ENCODE measurements at regions not wholly inside any gene's neighbourhood (a gene's known extent, or its start where the extent isn't known, plus 50 kb on each side); places are given as distances from the start of the nearest gene placed in this dataset.

DNA sequence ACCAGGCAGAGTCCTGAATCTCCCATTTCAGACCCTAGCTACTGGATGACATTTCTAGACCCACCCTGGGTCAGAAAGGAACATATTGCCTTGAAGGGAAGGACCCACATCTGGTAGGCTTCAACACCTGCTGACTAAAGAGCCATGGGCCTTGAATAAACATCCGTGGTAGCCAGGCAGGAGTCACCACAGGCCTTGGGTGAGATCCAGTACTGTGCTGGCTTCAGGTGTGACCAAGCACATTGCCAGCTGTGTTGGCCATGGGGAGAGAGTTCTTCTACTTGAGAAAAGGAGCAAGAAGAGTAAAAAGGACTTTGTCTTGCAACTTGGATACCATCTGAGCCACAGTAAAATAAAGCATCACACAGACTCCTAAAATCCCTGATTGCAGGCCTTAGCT, 332.6 kb downstream of the SLC16A7 start:
- DNase-seq (ENCODE audit: low read depth, low spot score), result no peak

DNA sequence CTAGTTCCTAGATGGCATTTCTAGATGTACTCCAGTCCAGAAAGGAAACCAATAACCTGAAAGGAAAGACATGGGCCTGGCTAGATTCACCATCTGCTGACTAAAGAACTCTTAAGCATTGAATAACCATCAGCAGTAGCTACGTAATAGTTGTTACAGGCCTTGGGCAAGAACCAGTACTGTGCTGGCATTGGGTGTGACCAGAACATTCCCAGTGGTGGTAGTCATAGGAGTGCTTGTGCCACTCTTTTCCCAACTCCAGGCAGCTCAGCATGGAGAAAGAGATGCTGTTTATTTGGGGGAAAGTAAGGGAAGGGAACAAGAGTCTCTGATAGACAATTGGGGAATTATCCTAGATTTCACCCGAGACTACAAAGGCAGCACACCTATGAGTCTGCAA, 333.3 kb downstream of the SLC16A7 start:
- DNase-seq (ENCODE audit: low read depth, low spot score), result no peak

DNA sequence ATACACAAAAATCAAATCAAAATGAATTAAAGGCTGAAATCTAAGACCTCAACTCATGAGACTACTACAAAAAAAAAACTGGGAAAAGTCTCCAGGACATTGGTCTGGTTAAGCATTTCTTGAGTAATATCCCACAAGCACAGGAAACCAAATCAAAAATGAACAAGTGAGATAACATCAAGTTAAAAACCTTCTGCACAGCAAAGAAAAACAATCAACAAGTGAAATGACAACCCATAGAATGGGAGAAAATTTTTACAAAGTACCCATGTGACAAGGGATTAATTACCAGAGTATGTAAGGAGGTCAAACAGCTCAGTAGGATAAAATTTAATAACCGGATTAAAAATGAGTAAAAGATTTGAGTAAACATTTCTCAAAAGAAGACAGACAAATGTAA, 338.7 kb downstream of the SLC16A7 start:
- DNase-seq (ENCODE audit: low read depth, low spot score), result no peak

DNA sequence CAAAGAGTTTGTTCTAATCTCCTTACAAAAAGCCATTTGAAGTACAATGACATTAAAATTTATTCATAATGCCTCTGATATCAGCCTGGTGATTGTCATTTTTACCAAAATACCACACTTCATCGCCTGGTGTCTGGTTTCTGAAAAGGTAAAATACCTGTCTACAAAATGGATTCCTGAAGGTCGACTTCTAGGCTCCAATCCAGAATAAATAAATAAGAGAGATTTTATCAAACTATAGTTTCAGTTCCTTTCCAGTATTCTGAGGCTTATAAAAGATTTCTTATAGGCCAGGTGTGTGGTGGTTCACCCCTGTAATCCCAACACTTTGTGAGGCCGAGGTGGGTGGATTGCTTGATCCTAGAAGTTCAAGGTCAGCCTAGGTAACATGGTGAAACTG, 340.7 kb downstream of the SLC16A7 start:
- no peak for DNase-seq (ENCODE audit: low read depth, low spot score)

DNA sequence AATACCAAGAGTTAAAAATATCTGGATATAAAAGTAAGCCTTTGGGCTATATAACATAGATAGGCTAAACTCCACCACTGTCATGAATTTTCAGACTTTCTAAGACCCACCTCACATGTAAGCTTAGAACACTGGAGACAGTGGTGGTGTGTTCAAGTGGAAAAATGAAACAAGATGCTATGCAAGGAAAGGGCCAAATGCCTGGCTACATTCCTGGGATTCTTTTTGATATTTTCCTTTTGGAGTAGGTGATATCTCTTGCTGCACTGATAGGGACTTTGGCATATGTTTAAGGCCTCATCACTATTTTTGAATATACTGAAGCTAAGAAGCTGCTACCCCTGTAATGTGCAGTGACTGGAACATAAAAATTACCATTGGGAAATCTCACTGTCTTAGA, 341.3 kb downstream of the SLC16A7 start:
- no peak for DNase-seq (ENCODE audit: low read depth, low spot score)

DNA sequence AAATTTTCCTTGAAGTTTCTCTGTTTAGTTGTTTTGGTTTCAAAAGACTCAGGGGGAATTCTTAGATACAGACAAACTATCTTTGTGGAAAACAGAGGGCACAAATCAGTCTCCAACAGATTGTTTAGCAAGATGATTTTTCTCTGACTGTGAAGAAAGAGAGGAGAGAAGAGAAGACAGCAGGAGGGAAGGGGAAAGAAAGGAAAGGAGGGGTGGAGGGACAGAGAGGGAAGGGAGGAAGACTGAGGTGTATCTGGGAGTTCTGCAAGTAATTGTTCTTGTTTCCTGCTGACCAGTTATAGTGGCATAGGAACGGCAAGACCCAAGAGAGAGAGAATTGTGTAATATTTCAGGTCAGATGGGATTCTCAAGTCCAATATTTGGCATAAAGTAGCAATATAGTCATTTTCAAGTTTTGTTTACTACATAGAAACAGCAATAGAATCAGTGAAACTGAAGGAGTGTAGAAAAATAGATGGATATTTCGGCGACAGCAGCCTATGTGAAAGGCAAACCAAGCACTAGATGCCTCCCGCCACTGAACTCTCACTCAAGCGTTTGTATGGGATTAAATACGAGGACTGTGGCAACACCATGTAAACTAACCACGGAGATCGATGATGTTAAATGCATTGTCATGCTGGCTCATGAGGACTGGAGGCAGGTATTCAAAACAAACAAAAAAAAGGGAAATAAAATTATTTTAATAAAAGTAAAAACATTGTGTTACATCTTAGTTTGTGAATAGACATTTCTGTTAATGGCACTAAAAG, 342.5 kb downstream of the SLC16A7 start:
- DNase-seq (ENCODE audit: low read depth, low spot score), result no peak

DNA sequence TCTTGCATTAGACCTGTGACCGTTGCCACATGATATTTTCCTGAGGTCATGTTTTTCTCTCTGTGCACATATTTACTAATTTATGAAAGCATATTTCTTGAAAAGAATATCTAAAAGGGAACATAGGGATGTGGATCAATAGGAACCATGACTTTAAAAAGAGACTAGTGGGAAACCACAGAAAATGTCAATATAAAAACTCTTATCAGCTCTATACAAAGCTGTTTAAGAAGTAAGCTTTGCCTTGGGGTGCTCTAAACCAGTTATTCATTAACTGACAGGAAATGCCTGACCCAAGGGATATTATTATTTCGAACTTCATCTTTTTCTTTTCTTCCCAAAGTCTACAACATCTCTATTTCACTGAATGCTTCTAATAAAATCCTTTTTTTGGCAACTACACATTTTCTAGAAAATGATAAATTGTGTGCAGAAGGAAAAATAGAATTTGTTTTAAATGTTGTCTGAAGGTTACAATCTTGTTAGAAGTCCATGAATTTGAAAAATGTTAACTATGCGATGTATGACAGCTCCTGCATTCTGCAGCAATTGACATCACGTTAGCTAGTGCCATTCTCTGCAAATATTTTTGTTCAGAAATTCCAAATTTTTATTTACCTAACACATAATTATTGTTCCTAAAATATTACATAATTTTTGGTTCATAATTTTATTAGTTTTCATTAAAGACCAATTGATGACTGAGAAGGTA, 345.0 kb downstream of the SLC16A7 start:
- DNase-seq (ENCODE audit: low read depth, low spot score), result no peak

DNA sequence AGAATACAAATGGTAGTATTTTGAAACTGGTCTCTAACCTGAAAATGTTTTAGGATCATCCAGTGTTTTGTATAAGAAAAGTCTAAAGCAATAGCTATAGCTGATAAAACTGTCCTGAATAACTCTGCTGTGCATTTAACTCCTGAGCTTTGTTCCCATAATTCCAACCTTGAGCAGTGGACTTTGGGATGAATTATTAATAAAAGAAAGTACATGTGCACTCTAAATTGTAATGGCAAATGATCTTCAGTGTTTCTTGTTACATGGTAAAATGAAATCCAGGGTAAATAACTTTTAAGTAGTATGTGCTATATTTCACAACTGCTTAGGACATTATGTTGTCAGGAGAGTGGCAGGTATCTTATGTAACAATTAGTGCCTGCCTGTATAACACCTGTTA, 345.6 kb downstream of the SLC16A7 start:
- no peak for DNase-seq (ENCODE audit: low read depth, low spot score)

DNA sequence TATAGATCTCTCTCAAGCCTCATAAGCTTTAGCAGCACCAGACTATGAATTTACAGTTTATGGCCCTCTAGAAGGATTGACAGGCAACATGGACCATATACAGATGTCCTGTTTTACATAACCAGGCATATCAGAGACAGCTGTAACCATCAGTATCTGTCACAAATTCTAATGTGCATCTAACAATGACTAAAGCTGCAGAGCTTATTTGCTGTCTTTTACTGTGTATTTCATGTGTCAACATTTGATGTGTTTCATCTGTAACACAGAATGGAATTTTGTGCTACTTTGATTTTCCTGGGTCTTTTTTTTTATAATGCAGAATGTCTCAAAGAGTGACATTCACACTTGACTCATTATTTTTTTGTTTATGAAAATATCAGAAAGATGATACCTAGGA, 348.3 kb downstream of the SLC16A7 start:
- DNase-seq (ENCODE audit: low read depth, low spot score), result no peak

DNA sequence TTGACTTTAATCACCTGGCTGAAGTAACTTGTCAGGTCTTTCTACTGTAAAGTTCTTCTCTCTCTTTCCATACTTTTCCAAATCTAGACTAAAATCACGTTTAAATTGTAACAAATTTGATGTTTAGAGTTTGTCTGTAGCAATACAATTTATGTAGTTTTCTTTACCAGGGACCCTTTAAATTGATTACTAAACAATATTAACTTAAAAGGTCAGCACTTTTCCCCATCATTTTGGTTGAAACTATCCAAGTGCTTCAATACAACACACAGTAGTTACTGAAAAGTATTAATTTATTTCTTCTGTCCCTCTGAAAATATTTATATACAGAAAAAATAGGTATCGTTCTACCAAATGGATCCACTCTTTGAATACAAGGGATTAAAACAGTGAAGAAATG, 350.8 kb downstream of the SLC16A7 start:
- DNase-seq (ENCODE audit: low read depth, low spot score), result no peak

DNA sequence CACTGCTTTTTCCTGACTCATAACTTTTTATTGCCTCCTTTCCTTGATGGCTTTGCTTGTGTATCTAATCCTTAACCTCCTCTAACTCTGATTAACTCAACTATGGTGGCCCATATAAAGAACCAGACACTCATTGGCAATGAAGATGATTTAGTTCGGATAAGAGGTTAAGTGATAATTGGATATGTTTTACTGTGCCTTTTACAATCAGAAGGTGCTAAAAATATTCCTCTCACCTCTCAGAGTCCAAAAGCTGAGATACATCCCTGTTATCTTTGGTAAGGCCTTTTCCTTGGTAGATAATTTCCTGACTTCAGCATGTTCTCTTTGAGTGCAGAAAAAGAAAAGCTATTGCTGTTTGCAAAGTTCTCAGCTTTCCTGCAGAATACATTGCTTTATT, 367.7 kb downstream of the SLC16A7 start:
- DNase-seq (ENCODE audit: low read depth, low spot score), result no peak

DNA sequence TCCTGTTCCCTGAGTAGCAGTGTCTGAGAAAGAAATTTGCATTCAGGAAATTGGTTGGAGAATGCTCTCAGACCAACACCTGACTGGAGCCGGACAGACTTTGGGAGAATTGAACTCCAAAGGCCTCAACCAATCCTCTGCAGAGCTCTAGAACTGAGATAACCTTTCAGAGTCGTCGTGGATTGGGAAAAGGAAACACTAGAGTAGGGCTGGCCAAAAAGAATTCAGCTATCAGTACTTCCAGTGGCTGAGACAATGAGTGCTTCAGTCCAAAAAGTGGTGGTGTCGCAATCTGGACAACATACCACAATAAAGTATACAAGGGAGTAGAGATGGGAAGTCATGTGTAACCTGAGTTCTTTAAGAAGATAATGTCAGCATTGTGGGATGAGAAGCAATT, 377.1 kb downstream of the SLC16A7 start:
- no peak for DNase-seq (ENCODE audit: low read depth, low spot score)

DNA sequence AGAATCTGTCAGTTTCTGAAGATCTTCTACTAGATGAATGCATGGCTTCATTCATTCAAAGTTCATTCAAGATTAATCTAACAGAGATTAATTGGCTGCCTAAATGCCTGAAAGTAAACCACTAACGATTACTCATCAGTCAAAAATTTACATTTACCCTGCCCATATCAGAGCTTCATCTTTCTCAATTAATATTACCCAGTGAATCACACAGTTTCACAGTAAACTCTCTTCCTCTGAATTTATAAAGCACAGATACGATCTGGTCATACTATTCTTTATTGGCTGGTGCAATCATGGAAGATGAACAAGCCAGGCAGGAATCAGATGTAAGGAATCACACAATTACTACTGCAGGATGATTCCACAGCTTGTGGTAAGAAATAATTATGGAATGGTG, 377.7 kb downstream of the SLC16A7 start:
- DNase-seq (ENCODE audit: low read depth, low spot score), result no peak

DNA sequence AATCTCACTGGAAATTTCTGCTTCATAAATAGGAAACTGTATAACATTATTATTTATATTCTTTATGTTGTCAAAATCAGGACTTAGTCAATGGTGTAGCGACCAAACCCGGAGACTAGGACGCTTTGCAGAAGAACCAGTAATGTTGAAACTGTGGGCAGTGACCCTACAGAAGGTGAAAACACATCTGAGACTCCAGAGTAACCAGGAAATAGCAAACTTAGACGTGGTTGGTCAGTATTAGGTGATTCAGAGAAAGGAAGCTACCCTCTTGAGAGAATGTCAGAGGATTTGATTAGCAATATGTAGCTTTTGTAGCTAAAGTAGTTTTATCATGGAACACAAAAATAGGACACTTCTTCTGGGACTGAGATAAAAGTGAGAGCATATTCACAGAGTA, 381.9 kb downstream of the SLC16A7 start:
- DNase-seq (ENCODE audit: low read depth, low spot score), result no peak

DNA sequence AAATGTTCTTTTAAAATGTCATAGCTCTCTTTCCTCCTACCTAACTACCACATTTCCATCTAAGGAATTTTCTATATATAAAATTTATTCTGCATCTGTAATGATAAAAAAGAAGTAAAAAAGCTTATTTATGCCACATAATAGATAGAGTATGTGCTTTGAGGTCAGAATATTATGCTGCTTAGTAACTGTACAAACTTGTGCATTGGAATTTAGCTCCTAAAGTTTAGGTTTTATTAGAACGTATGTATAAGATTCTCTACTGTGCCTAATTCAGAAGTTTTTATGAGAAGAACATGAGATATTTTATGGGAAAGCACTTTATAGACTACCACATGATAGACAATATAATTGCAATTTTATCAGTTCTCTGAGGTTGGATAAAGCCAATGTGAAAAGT, 384.6 kb downstream of the SLC16A7 start:
- no peak for DNase-seq (ENCODE audit: low read depth, low spot score)

DNA sequence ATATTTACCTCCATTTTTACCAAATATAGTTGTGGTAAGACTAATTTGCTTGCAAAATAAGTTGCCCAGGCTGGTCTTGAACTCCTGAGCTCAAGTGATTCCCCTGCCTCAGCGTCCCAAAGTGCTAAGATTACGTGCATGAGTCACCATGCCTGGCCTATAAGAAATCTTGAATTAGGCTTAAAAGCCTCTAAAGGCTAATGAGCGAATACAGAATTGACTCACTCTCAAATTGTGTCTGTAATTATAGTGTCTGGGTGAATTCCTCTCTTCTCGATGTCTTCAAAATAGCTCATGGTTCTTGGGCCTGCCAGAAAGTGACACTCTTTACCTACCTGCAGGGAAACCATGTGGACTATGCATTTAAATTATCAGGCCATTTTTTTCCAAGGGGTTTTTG, 403.5 kb downstream of the SLC16A7 start:
- DNase-seq (ENCODE audit: low read depth, low spot score), result no peak

DNA sequence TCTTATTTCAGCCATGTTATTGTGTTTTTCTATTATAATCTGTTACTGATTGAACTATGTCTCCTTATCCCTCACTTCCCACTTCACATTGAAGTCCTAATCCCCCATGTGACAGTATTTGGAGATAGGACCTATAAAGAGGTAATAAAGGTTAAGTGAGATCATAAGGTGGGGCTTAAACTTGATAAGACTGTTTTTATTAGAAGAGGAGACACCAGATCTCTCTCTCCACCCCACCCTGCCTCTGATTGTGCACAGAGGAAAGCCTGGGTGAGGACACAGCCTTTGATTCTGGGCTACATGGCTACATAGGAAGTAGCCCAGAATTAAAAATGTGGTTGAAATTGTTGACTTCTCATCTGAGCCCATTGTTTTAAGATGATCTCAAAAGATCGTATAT, 414.7 kb downstream of the SLC16A7 start:
- DNase-seq (ENCODE audit: low read depth, low spot score), result no peak

DNA sequence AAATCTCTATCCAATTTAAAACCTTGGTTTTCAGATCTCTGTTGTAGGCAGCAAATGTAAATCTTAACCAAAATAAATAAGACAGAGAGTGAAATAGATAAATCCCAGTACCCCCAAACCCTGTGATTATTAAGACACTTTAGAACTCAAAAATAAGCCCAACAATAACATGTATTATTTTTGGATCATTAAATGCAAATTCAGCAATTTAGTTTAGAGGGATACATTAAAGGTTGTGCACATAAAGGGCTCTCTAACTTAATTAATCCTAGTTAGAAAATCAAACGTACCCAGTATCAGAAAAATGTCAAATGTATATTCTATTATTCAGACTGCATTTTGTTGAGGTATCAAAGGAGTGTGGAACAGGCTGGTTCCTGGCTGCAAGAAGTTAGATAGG, 416.8 kb downstream of the SLC16A7 start:
- no peak for DNase-seq (ENCODE audit: low read depth, low spot score)

DNA sequence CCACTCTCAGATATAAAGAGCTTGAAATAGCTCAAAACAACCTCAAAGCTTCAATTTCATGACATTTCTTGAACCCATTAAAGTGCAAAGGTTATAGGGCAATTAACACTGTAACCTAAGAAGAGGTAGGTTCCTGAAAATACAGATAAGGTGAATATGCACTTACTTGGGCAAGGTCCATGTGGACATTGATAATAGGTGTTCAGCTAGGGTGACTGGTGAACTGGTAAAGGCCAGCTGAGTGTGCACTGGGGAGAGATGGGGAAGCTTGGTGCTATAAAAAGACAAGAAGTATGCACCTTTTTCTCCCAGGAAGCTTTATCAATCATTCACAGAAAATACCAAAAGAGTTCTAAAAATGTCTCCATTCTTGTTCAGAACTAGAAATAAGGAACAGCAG, 418.6 kb downstream of the SLC16A7 start:
- DNase-seq (ENCODE audit: low read depth, low spot score), result no peak

DNA sequence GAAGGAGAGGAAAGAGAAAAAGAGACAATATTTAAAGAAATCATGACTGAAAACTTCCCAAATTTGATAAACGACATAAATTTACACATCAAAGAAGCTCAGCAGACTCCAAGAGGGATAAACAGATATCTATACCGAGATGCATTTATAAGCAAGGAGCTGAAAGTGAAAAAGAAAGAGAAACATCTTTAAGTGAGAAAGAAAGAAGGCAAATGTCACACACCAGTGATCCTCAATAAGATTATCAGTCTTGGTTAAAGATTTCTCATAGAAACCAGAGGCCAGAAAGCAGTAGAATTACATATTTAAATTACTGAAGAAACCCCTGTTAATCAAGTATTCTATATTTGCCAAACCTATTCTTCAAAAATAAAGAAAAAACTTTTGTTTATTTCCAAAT, 424.2 kb downstream of the SLC16A7 start:
- no peak for DNase-seq (ENCODE audit: low read depth, low spot score)

DNA sequence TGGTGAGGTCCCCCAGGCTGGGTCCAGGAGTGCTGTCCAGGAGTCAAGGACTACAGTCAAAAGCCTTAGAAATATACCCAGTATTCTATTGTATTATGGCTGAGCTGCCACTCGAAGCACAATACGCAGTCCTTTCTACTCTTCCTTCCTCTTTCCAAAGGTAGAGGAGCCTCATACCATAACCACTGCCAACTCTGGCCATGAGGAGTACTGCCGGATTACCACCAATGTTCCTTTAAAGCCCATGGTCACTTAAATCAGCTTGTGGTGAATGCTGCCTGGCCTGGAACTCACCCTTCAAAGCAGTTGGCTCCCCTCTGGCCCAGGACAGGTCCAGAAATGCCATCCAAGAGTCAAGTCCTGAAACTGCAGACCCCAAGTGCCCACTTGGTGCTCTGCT, 425.4 kb downstream of the SLC16A7 start:
- DNase-seq (ENCODE audit: low read depth, low spot score), result no peak

DNA sequence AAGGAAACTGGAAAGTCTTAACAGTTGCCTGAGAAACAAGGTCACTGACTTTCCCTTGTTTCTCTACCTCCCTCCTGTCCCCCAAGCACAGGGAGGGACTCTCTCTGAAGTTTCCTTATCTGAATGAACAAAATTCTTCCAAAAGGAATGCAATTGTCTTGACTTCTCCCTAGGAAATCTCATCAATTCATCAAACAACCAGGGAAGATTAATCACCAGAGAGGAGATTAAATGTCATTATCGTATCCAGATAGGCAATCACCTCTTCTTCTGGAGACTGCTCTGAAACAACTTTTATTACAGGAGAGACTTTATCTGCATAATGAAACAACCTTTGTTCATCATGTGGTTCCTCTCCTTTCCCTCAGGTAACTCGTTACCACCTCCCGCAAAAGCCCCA, 431.4 kb downstream of the SLC16A7 start:
- DNase-seq (ENCODE audit: low read depth, low spot score), result no peak

DNA sequence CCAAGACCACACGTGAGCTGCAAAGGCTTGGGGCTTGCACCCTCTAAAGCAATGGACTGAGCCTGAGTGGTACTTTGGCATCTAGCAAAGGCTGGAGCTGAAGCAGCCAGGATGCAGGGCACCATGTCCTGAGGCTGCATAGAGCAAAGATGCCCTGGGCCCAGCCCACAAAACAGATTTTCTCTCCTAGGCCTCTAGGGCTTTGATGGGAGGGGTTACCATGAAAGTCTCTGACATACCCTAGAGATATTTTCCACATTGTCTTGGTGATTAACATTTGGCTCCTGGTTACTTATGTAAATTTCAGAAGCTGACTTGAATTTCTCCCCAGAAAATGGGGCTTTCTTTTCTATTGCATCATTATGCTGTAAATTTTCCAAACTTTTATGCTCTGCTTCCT, 438.3 kb downstream of the SLC16A7 start:
- DNase-seq (ENCODE audit: low read depth, low spot score), result no peak

DNA sequence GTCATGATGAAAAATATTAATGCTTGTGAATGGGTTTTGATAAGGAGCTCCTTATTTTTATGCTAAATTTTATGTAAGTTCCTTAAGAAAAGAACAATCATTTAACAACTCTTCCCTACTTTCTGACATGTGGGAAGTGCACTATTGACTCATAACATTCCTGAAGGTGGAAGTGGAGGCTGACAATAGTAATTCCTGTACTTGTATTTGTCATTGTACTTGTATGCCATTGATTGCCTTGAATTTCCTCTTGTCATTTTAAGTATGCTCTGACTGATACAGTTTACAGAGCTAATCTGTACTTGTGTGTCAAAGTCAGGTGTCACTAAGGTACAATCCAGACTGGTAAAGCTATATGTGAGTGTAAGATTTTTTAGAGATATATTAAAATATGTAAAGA, 440.0 kb downstream of the SLC16A7 start:
- DNase-seq (ENCODE audit: low read depth, low spot score), result no peak
